ENCODE measurements at regions not wholly inside any gene's neighbourhood (a gene's known extent, or its start where the extent isn't known, plus 50 kb on each side); places are given as distances from the start of the nearest gene placed in this dataset.

DNA sequence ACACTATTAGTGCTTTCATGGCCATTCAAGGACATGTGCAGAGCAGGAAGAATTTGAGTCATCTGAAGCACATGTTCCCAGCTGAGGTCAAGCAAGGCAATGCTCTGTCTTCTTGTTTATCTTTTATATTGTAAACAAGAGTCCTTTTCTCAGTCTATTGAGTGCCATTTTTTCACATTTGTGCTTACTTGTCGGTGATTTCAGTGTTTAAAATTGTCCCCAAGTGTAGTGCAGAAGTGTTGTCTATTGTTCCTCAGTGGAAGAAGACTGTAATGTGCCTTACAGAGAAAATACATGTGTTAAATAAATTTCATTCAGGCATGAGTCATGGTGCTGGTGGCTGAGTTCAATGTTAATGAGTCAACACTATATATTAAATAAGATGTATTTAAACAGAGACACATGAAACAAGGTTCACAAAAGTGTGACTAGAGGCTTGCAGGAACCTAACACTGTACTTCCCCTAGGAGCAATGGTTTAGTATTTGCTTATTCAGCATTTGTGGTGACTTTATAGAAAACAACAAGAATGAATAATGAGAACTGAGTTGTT, 391.1 kb downstream of the LRIG3 start:
- DNase-seq (ENCODE audit: low read depth), result no peak
- H3K27me3 ChIP-seq (ENCODE audit: control insufficient read depth, insufficient read depth, low read length), result no peaks in the 10 kb centered on the region
- TF ChIP-seq, protein P1, sequence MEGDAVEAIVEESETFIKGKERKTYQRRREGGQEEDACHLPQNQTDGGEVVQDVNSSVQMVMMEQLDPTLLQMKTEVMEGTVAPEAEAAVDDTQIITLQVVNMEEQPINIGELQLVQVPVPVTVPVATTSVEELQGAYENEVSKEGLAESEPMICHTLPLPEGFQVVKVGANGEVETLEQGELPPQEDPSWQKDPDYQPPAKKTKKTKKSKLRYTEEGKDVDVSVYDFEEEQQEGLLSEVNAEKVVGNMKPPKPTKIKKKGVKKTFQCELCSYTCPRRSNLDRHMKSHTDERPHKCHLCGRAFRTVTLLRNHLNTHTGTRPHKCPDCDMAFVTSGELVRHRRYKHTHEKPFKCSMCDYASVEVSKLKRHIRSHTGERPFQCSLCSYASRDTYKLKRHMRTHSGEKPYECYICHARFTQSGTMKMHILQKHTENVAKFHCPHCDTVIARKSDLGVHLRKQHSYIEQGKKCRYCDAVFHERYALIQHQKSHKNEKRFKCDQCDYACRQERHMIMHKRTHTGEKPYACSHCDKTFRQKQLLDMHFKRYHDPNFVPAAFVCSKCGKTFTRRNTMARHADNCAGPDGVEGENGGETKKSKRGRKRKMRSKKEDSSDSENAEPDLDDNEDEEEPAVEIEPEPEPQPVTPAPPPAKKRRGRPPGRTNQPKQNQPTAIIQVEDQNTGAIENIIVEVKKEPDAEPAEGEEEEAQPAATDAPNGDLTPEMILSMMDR (IDR thresholded peaks at IDR 0.05; ENCODE audit: insufficient read depth, low read length, poor library complexity, severe bottlenecking), result no peak
- no peak overlapping the region for H3K4me3 ChIP-seq (ENCODE audit: low read depth, low read length)
- no peaks in the 10 kb centered on the region for H3K36me3 ChIP-seq (ENCODE audit: control insufficient read depth, insufficient read depth, low read length)

- Histone ChIP-seq H3K4me3 (ENCODE audit: low read depth, low read length) (no peak overlapping the region), H3K36me3 (ENCODE audit: control insufficient read depth, insufficient read depth, low read length) (no peaks in the 10 kb centered on the region), H3K27me3 (ENCODE audit: control insufficient read depth, insufficient read depth, low read length) (no peaks in the 10 kb centered on the region)
- TF ChIP-seq, protein P1 (IDR thresholded peaks at IDR 0.05; ENCODE audit: insufficient read depth, low read length, poor library complexity, severe bottlenecking), result no peak
- DNase-seq (ENCODE audit: low read depth), result peak; percentile 74
Measured at GRCh38 chr12:58529897-58530741, 390.2 kb downstream of the LRIG3 start.

DNA sequence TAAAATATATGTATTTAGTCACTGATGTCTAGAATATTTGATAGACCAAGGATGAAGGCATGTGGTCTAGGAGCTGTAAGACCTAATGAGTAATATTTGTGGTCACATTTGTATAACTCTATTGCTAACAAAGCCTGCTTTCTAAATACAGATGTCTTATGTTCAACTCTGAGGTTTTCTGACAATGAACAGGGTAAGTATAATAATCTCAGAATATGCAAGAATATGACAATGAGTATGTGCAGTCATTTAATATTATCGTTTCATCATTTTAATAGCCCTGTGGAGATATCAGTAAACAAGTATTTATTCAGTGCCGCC, 389.6 kb downstream of the LRIG3 start:
- TF ChIP-seq, protein P1 (IDR thresholded peaks at IDR 0.05; ENCODE audit: insufficient read depth, low read length, poor library complexity, severe bottlenecking), result no peak
- Histone ChIP-seq H3K27me3 (ENCODE audit: control insufficient read depth, insufficient read depth, low read length) (no peaks in the 10 kb centered on the region), H3K4me3 (ENCODE audit: low read depth, low read length) (no peak overlapping the region), H3K36me3 (ENCODE audit: control insufficient read depth, insufficient read depth, low read length) (no peaks in the 10 kb centered on the region)
- DNase-seq (ENCODE audit: low read depth), result no peak

- TF ChIP-seq, protein P1 (IDR thresholded peaks at IDR 0.05; ENCODE audit: insufficient read depth, low read length, poor library complexity, severe bottlenecking), result no peak
- no peak for DNase-seq (ENCODE audit: low read depth)
Measured at GRCh38 chr12:58532855-58533608, 387.3 kb downstream of the LRIG3 start.

GRCh38 chr12:58533652-58534051, 386.7 kb downstream of the LRIG3 start:
- no peak for DNase-seq (ENCODE audit: low read depth)
- no peaks in the 10 kb centered on the region for H3K27me3 ChIP-seq (ENCODE audit: control insufficient read depth, insufficient read depth, low read length)
- no peaks in the 10 kb centered on the region for H3K36me3 ChIP-seq (ENCODE audit: control insufficient read depth, insufficient read depth, low read length)
- TF ChIP-seq, protein P1 (IDR thresholded peaks at IDR 0.05; ENCODE audit: insufficient read depth, low read length, poor library complexity, severe bottlenecking), result no peak
- H3K4me3 ChIP-seq (ENCODE audit: low read depth, low read length), result no peak overlapping the region

More at GRCh38 chr12:58532855-58533608, 387.3 kb downstream of the LRIG3 start:
- no peaks in the 10 kb centered on the region for H3K27me3 ChIP-seq (ENCODE audit: control insufficient read depth, insufficient read depth, low read length)
- no peaks in the 10 kb centered on the region for H3K36me3 ChIP-seq (ENCODE audit: control insufficient read depth, insufficient read depth, low read length)
- no peak overlapping the region for H3K4me3 ChIP-seq (ENCODE audit: low read depth, low read length)

Measured in kidney epithelial cell (primary cell).